ENCODE measurements at regions not wholly inside any gene's neighbourhood (a gene's known extent, or its start where the extent isn't known, plus 50 kb on each side); places are given as distances from the start of the nearest gene placed in this dataset.

- Histone ChIP-seq H3K9ac (ENCODE audit: low read length) (no peak overlapping the region), H3K4me2 (ENCODE audit: low read length) (no peak overlapping the region), H3K36me3 (ENCODE audit: insufficient read depth, low read length) (no peaks in the 10 kb centered on the region), H4K20me1 (ENCODE audit: insufficient read depth, low read length) (no peaks in the 10 kb centered on the region), H3K9me3 (ENCODE audit: insufficient read depth, low read depth, low read length) (no peaks in the 10 kb centered on the region), H2AFZ (ENCODE audit: low read depth, low read length) (no peak overlapping the region), H3K4me1 (ENCODE audit: insufficient read depth, low read length) (no peaks in the 10 kb centered on the region), H3K79me2 (ENCODE audit: insufficient read depth, low read length) (no peaks in the 10 kb centered on the region), H3K27me3 (ENCODE audit: insufficient read depth, low read length) (peaks cover 2% of the 10 kb centered on the region), H3K27ac (ENCODE audit: low read depth, low read length) (no peak overlapping the region), H3K4me3 (ENCODE audit: insufficient read depth, low read depth, low read length) (no peak overlapping the region)
- H3K4me3 Mint-ChIP-seq (ENCODE audit: unreplicated experiment) = no peak overlapping the region
- H3K9me3 Mint-ChIP-seq (ENCODE audit: unreplicated experiment) = peaks cover 2% of the 10 kb centered on the region
- H3K36me3 Mint-ChIP-seq (ENCODE audit: low read depth, unreplicated experiment) = no peaks in the 10 kb centered on the region
- H3K27me3 Mint-ChIP-seq (ENCODE audit: low read depth, unreplicated experiment) = peaks cover 64% of the 10 kb centered on the region
- FAIRE-seq = no peak
- TF ChIP-seq CTCF (IDR thresholded peaks at IDR 0.05; ENCODE audit: insufficient read depth, low read depth, low read length) (no peak), EZH2 (IDR thresholded peaks at IDR 0.05; ENCODE audit: insufficient read depth, low read length) (no peak)
- no peak overlapping the region for H3K27ac Mint-ChIP-seq (ENCODE audit: unreplicated experiment)
- DNase-seq (ENCODE audit: low read depth) = no peak
- H3K4me1 Mint-ChIP-seq (ENCODE audit: low read depth, unreplicated experiment) = no peaks in the 10 kb centered on the region
Observed at GRCh38 chr2:120496235-120496634, 150.3 kb downstream of the INHBB start.

GRCh38 chr2:120496759-120497158, 150.8 kb downstream of the INHBB start:
- no peaks in the 10 kb centered on the region for H3K9me3 ChIP-seq (ENCODE audit: insufficient read depth, low read depth, low read length)
- no peaks in the 10 kb centered on the region for H3K4me1 ChIP-seq (ENCODE audit: insufficient read depth, low read length)
- no peak overlapping the region for H3K27ac ChIP-seq (ENCODE audit: low read depth, low read length)
- DNase-seq (ENCODE audit: low read depth) (no peak), FAIRE-seq (no peak)
- peaks cover 2% of the 10 kb centered on the region for H3K9me3 Mint-ChIP-seq (ENCODE audit: unreplicated experiment)
- no peak overlapping the region for H3K4me2 ChIP-seq (ENCODE audit: low read length)
- H3K27me3 ChIP-seq (ENCODE audit: insufficient read depth, low read length) = peaks cover 2% of the 10 kb centered on the region
- H3K36me3 Mint-ChIP-seq (ENCODE audit: low read depth, unreplicated experiment) = no peaks in the 10 kb centered on the region
- H2AFZ ChIP-seq (ENCODE audit: low read depth, low read length) = no peak overlapping the region
- no peak overlapping the region for H3K4me3 ChIP-seq (ENCODE audit: insufficient read depth, low read depth, low read length)
- H4K20me1 ChIP-seq (ENCODE audit: insufficient read depth, low read length) = no peaks in the 10 kb centered on the region
- no peaks in the 10 kb centered on the region for H3K36me3 ChIP-seq (ENCODE audit: insufficient read depth, low read length)
- no peak overlapping the region for H3K4me3 Mint-ChIP-seq (ENCODE audit: unreplicated experiment)
- no peaks in the 10 kb centered on the region for H3K4me1 Mint-ChIP-seq (ENCODE audit: low read depth, unreplicated experiment)
- peaks cover 59% of the 10 kb centered on the region for H3K27me3 Mint-ChIP-seq (ENCODE audit: low read depth, unreplicated experiment)
- TF ChIP-seq CTCF (IDR thresholded peaks at IDR 0.05; ENCODE audit: insufficient read depth, low read depth, low read length) (no peak), EZH2 (IDR thresholded peaks at IDR 0.05; ENCODE audit: insufficient read depth, low read length) (no peak)
- no peaks in the 10 kb centered on the region for H3K79me2 ChIP-seq (ENCODE audit: insufficient read depth, low read length)
- H3K27ac Mint-ChIP-seq (ENCODE audit: unreplicated experiment) = no peak overlapping the region
- H3K9ac ChIP-seq (ENCODE audit: low read length) = no peak overlapping the region

GRCh38 chr2:120497261-120497977, 151.5 kb downstream of the INHBB start:
- Histone ChIP-seq H3K27ac (ENCODE audit: low read depth, low read length) (no peak overlapping the region), H2AFZ (ENCODE audit: low read depth, low read length) (no peak overlapping the region), H4K20me1 (ENCODE audit: insufficient read depth, low read length) (no peaks in the 10 kb centered on the region), H3K4me1 (ENCODE audit: insufficient read depth, low read length) (no peaks in the 10 kb centered on the region), H3K4me3 (ENCODE audit: insufficient read depth, low read depth, low read length) (no peak overlapping the region), H3K4me2 (ENCODE audit: low read length) (no peak overlapping the region), H3K9ac (ENCODE audit: low read length) (no peak overlapping the region), H3K36me3 (ENCODE audit: insufficient read depth, low read length) (no peaks in the 10 kb centered on the region), H3K9me3 (ENCODE audit: insufficient read depth, low read depth, low read length) (no peaks in the 10 kb centered on the region), H3K79me2 (ENCODE audit: insufficient read depth, low read length) (no peaks in the 10 kb centered on the region), H3K27me3 (ENCODE audit: insufficient read depth, low read length) (peaks cover 2% of the 10 kb centered on the region)
- no peak for FAIRE-seq
- Mint-ChIP-seq H3K27me3 (ENCODE audit: low read depth, unreplicated experiment) (peaks cover 60% of the 10 kb centered on the region), H3K9me3 (ENCODE audit: unreplicated experiment) (peaks cover 2% of the 10 kb centered on the region), H3K4me3 (ENCODE audit: unreplicated experiment) (no peak overlapping the region), H3K27ac (ENCODE audit: unreplicated experiment) (no peak overlapping the region), H3K4me1 (ENCODE audit: low read depth, unreplicated experiment) (no peaks in the 10 kb centered on the region), H3K36me3 (ENCODE audit: low read depth, unreplicated experiment) (no peaks in the 10 kb centered on the region)
- DNase-seq (ENCODE audit: low read depth) = no peak
- no peak for TF ChIP-seq CTCF (IDR thresholded peaks at IDR 0.05; ENCODE audit: insufficient read depth, low read depth, low read length)
- TF ChIP-seq EZH2 (IDR thresholded peaks at IDR 0.05; ENCODE audit: insufficient read depth, low read length) = no peak

All from astrocyte (in vitro differentiated cells and primary cell).